A549 (cell line): ENCODE measurements at regions not wholly inside any gene's neighbourhood (a gene's known extent, or its start where the extent isn't known, plus 50 kb on each side); places are given as distances from the start of the nearest gene placed in this dataset.

ENCODE experiments used
- ATAC-seq, 2 experiments: fragments of 200-7000 bp in 1 of 2; fragments of >200 bp in 1 of 2; cut with Nextera tagmentation in 1 of 2; cut with Tn5 transposase in 1 of 2; 3 replicates each; pipeline versions ENCODE4 v1.8.0 to v1.9.1; 2018 to 2020; ENCODE audit warnings: mild to moderate bottlenecking in 1 of 2, moderate library complexity in 1 of 2
- CTCF ChIA-PET: fragments of 300-600 bp; sonication (Branson Sonifier 250); formaldehyde crosslinking; extraction: SDS; loops from one replicate; lab custom pipeline; 2021; ENCODE audit warnings: antibody characterized with exemption, inconsistent platforms; lab: Yijun Ruan, JAX
- POLR2A ChIA-PET: fragments of 350-600 bp; formaldehyde crosslinking; extraction: SDS; loops from one replicate; lab custom pipeline; 2021; ENCODE audit warnings: antibody characterized with exemption, inconsistent platforms; lab: Yijun Ruan, JAX
- DNase-seq, 2 experiments: peaks; one replicate each; pipeline versions ENCODE4 v3.0.0 to v3.0.0-alpha.2; 2011 to 2016; ENCODE audit warnings: low read depth in 1 of 2, low spot score in 1 of 2
- FAIRE-seq: peaks from 2 replicates; lab custom pipeline; 2011; peaks lifted over from hg19 to GRCh38; lab: Jason Lieb, UNC
- H3K27ac ChIP-seq, 2 experiments: fragments of >200 bp; sonication (Bioruptor Twin); formaldehyde crosslinking; 3 replicates each; pipeline ENCODE4 v1.5.1; 2016 to 2017
- H3K4me1 ChIP-seq: fragments of >200 bp; sonication (Bioruptor Twin); formaldehyde crosslinking; 3 replicates; pipeline ENCODE4 v1.6.1; 2016
- H3K4me2 ChIP-seq: fragments of >200 bp; sonication (Bioruptor Twin); formaldehyde crosslinking; 3 replicates; pipeline ENCODE4 v1.6.1; 2016
- H3K4me3 ChIP-seq: fragments of >200 bp; sonication (Bioruptor Twin); formaldehyde crosslinking; 3 replicates; pipeline ENCODE4 v1.5.1; 2016
- H3K9me3 ChIP-seq: fragments of >200 bp; sonication (Bioruptor Twin); formaldehyde crosslinking; 3 replicates; pipeline ENCODE4 v1.6.1; 2016
- CBX2 ChIP-seq: fragments of 200-600 bp; sonication (generic); IDR thresholded peaks from 2 replicates; pipeline ENCODE4 v1.6.1; 2016; ENCODE audit warnings: low read depth, mild to moderate bottlenecking, borderline replicate concordance
- CEBPB ChIP-seq, 2 experiments: fragments of >200 bp in 1 of 2; sonication (Bioruptor Twin) in 1 of 2; formaldehyde crosslinking in 1 of 2; IDR thresholded peaks; 2 replicates each; pipeline ENCODE4 v1.6.1; 2012 to 2016
- EHMT2 ChIP-seq: fragments of 200-600 bp; sonication (generic); IDR thresholded peaks from 2 replicates; pipeline ENCODE4 v1.6.1; 2016; ENCODE audit warnings: antibody characterized with exemption, low read depth, mild to moderate bottlenecking, moderate library complexity
- GATA3 ChIP-seq: IDR thresholded peaks from 2 replicates; pipeline ENCODE4 v1.6.1; 2012; ENCODE audit warnings: borderline replicate concordance
- HDAC2 ChIP-seq: fragments of 200-600 bp; sonication (generic); IDR thresholded peaks from 2 replicates; pipeline ENCODE4 v1.6.1; 2016
- HOXB5 ChIP-seq: fragments of 250-450 bp; sonication (Bioruptor Pico); IDR thresholded peaks from 2 replicates; pipeline ENCODE4 v1.5.0; 2020; ENCODE audit warnings: mild to moderate bottlenecking, moderate library complexity
- KDM1A ChIP-seq: fragments of 200-600 bp; sonication (generic); IDR thresholded peaks from 2 replicates; pipeline ENCODE4 v1.6.1; 2016; ENCODE audit warnings: low read depth, mild to moderate bottlenecking
- MAFK ChIP-seq: fragments of 450-650 bp; IDR thresholded peaks from 2 replicates; pipeline ENCODE4 v1.6.1; 2014; ENCODE audit not compliant: partially characterized antibody
- POLR2A ChIP-seq: IDR thresholded peaks from 2 replicates; pipeline ENCODE4 v1.6.1; 2012; ENCODE audit warnings: mild to moderate bottlenecking, low read length
- RCOR1 ChIP-seq: fragments of 150-350 bp; IDR thresholded peaks from 2 replicates; pipeline ENCODE4 v1.6.1; 2014; ENCODE audit warnings: antibody characterized with exemption, low read length, low read depth
- SMC3 ChIP-seq: fragments of >200 bp; sonication (Bioruptor Twin); formaldehyde crosslinking; IDR thresholded peaks from 3 replicates; pipeline ENCODE4 v1.6.1; 2018; ENCODE audit warnings: inconsistent platforms
- ZC3H11A ChIP-seq: fragments of 450-650 bp; IDR thresholded peaks from 2 replicates; pipeline ENCODE4 v1.6.1; 2014; ENCODE audit warnings: antibody characterized with exemption, mild to moderate bottlenecking
- ZNF302 ChIP-seq: fragments of 250-450 bp; sonication (Bioruptor Pico); IDR thresholded peaks from 2 replicates; pipeline ENCODE4 v1.9.0; 2021; ENCODE audit warnings: inconsistent platforms, mild to moderate bottlenecking, moderate library complexity
- WGBS: methylation state at CpG from one replicate; pipeline ENCODE4 v1.1.6; 2017; ENCODE audit errors: missing lambda C conversion rate; 5-methylcytosine and 5-hydroxymethylcytosine counted together
- TF ChIP-seq, protein P1 (sequence below): fragments of >200 bp; sonication (Bioruptor Twin); formaldehyde crosslinking; IDR thresholded peaks from 2 replicates; pipeline ENCODE4 v1.6.1; 2016
- TF ChIP-seq, protein P2 (sequence below): IDR thresholded peaks from 2 replicates; pipeline ENCODE4 v1.6.1; 2012
- TF ChIP-seq, protein P3 (sequence below): fragments of >200 bp; sonication (Bioruptor Twin); formaldehyde crosslinking; IDR thresholded peaks from 3 replicates; pipeline ENCODE4 v1.5.1; 2016
- TF ChIP-seq, protein P4 (sequence below): fragments of 200-600 bp; sonication (generic); IDR thresholded peaks from 2 replicates; pipeline ENCODE4 v1.6.1; 2016; ENCODE audit warnings: antibody characterized with exemption, mild to moderate bottlenecking, moderate library complexity
- TF ChIP-seq, protein P5 (sequence below): fragments of 150-350 bp; IDR thresholded peaks from 2 replicates; pipeline ENCODE4 v1.6.1; 2014; ENCODE audit warnings: low read depth, mild to moderate bottlenecking, low read length
- TF ChIP-seq, protein P6 (sequence below): fragments of 450-650 bp; IDR thresholded peaks from 2 replicates; pipeline ENCODE4 v1.6.1; 2014; ENCODE audit warnings: antibody characterized with exemption
- TF ChIP-seq, protein P7 (sequence below): fragments of 250-450 bp; sonication (Bioruptor Pico); IDR thresholded peaks from 2 replicates; pipeline ENCODE4 v1.5.0; 2021; ENCODE audit warnings: mild to moderate bottlenecking, moderate library complexity, borderline replicate concordance

DNA sequence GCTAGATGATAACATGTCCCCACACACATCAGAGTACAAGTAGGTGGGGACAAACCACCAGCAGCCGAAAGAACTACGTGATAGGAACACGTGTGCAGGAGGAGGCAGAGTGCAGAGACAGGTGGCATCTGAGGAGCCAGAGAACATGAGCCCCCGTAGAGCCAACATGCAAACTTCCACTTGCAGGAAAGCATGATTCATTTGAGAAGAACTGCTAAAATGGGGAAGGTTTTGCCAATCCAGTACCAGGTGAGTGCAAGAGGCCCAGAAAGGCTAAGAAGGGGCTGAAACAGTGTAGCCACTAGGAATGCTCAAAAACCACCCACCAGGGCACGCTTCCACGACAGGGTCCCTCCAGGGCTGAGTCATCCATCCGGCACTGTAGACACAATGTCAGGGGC is 149.8 kb upstream of the TENM3 start:
- ChIA-PET POLR2A (no interaction called here), CTCF (interaction anchor here (0.6 kb wide), 1 partner anchor 81 kb away, joined by 3 read pairs; no protein-coding TSS in a partner anchor)
- Histone ChIP-seq H3K4me1 (no peaks in the 10 kb centered on the region), H3K4me2 (no peak overlapping the region), H3K9me3 (no peaks in the 10 kb centered on the region), H3K4me3 (no peak overlapping the region), H3K27ac (no peak overlapping the region)
- DNase-seq = no peak
- FAIRE-seq = no peak
- WGBS = 40% methylated on average over 7 of the region's 7 CpGs
- TF ChIP-seq ZC3H11A = no peak
- no peak for TF ChIP-seq HOXB5 (CRISPR knock-in tag)
- no peak for TF ChIP-seq SMC3
- TF ChIP-seq, protein P1, sequence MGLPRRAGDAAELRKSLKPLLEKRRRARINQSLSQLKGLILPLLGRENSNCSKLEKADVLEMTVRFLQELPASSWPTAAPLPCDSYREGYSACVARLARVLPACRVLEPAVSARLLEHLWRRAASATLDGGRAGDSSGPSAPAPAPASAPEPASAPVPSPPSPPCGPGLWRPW = no peak
- no peak for TF ChIP-seq KDM1A
- no peak for ATAC-seq

DNA sequence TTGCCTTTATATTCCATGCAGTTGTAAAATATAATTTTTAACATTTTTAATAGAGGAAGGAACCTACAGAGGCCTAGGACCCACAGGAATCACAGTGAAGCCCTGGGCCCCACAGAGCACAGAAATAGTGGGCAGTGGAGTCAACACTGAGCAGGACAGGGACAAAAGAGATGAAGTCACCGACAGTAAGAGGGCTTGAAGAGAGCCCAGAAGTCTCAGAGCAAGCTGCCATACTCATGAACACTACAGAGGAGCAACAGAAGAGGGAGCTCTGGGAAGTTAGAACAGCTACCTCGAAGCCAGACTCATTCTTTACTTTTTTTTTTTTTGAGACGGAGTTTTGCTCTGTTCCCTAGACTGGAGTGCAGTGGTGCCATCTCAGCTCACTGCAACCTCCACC is 149.3 kb upstream of the TENM3 start:
- Histone ChIP-seq H3K4me1 (no peaks in the 10 kb centered on the region), H3K4me3 (no peak overlapping the region), H3K4me2 (no peak overlapping the region), H3K27ac (no peak overlapping the region), H3K9me3 (no peaks in the 10 kb centered on the region)
- TF ChIP-seq, protein P2, sequence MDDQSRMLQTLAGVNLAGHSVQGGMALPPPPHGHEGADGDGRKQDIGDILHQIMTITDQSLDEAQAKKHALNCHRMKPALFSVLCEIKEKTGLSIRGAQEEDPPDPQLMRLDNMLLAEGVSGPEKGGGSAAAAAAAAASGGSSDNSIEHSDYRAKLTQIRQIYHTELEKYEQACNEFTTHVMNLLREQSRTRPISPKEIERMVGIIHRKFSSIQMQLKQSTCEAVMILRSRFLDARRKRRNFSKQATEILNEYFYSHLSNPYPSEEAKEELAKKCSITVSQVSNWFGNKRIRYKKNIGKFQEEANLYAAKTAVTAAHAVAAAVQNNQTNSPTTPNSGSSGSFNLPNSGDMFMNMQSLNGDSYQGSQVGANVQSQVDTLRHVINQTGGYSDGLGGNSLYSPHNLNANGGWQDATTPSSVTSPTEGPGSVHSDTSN = no peak
- TF ChIP-seq, protein P3, sequence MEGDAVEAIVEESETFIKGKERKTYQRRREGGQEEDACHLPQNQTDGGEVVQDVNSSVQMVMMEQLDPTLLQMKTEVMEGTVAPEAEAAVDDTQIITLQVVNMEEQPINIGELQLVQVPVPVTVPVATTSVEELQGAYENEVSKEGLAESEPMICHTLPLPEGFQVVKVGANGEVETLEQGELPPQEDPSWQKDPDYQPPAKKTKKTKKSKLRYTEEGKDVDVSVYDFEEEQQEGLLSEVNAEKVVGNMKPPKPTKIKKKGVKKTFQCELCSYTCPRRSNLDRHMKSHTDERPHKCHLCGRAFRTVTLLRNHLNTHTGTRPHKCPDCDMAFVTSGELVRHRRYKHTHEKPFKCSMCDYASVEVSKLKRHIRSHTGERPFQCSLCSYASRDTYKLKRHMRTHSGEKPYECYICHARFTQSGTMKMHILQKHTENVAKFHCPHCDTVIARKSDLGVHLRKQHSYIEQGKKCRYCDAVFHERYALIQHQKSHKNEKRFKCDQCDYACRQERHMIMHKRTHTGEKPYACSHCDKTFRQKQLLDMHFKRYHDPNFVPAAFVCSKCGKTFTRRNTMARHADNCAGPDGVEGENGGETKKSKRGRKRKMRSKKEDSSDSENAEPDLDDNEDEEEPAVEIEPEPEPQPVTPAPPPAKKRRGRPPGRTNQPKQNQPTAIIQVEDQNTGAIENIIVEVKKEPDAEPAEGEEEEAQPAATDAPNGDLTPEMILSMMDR = no peak
- no peak for TF ChIP-seq CEBPB (IDR thresholded peaks at IDR 0.05)
- TF ChIP-seq, protein P4, sequence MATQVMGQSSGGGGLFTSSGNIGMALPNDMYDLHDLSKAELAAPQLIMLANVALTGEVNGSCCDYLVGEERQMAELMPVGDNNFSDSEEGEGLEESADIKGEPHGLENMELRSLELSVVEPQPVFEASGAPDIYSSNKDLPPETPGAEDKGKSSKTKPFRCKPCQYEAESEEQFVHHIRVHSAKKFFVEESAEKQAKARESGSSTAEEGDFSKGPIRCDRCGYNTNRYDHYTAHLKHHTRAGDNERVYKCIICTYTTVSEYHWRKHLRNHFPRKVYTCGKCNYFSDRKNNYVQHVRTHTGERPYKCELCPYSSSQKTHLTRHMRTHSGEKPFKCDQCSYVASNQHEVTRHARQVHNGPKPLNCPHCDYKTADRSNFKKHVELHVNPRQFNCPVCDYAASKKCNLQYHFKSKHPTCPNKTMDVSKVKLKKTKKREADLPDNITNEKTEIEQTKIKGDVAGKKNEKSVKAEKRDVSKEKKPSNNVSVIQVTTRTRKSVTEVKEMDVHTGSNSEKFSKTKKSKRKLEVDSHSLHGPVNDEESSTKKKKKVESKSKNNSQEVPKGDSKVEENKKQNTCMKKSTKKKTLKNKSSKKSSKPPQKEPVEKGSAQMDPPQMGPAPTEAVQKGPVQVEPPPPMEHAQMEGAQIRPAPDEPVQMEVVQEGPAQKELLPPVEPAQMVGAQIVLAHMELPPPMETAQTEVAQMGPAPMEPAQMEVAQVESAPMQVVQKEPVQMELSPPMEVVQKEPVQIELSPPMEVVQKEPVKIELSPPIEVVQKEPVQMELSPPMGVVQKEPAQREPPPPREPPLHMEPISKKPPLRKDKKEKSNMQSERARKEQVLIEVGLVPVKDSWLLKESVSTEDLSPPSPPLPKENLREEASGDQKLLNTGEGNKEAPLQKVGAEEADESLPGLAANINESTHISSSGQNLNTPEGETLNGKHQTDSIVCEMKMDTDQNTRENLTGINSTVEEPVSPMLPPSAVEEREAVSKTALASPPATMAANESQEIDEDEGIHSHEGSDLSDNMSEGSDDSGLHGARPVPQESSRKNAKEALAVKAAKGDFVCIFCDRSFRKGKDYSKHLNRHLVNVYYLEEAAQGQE = no peak
- POLR2A ChIA-PET = no interaction called here
- WGBS = 10% methylated on average over 3 of the region's 3 CpGs
- DNase-seq = no peak
- no peak for FAIRE-seq
- CTCF ChIA-PET = interaction anchor here (0.6 kb wide), 1 partner anchor 80 kb away, joined by 3 read pairs; no protein-coding TSS in a partner anchor
- ATAC-seq = no peak

DNA sequence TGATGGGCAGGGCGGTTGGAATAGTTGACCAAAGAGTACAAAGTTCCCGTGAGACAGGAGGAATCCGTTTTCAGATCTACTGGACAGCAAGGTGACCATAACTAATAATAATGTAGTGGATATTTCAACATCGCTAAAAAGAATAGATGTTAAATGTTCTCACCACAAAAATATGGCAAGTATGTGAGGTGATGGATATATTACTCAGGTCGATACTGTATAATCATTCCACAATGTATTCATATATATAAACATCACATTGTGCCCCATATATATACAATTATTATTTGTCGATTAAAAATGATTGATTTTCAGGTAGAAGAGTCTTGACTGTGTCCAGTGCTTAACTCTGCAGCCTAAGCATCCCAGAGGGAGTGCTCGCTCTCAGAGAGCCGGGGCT is 141.6 kb upstream of the TENM3 start:
- no peak overlapping the region for H3K4me3 ChIP-seq
- FAIRE-seq = no peak
- WGBS = 23% methylated on average over 8 of the region's 8 CpGs
- no peak overlapping the region for H3K4me2 ChIP-seq
- DNase-seq = no peak
- no peak overlapping the region for H3K27ac ChIP-seq
- CTCF ChIA-PET = no interaction called here
- no peaks in the 10 kb centered on the region for H3K4me1 ChIP-seq
- TF ChIP-seq HDAC2 (no peak), ZNF302 (CRISPR knock-in tag) (no peak), EHMT2 (no peak), SMC3 (no peak), GATA3 (no peak), CBX2 (no peak), RCOR1 (no peak), MAFK (no peak), POLR2A (no peak)
- TF ChIP-seq, protein P5, sequence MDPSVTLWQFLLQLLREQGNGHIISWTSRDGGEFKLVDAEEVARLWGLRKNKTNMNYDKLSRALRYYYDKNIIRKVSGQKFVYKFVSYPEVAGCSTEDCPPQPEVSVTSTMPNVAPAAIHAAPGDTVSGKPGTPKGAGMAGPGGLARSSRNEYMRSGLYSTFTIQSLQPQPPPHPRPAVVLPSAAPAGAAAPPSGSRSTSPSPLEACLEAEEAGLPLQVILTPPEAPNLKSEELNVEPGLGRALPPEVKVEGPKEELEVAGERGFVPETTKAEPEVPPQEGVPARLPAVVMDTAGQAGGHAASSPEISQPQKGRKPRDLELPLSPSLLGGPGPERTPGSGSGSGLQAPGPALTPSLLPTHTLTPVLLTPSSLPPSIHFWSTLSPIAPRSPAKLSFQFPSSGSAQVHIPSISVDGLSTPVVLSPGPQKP = no peak
- TF ChIP-seq, protein P6, sequence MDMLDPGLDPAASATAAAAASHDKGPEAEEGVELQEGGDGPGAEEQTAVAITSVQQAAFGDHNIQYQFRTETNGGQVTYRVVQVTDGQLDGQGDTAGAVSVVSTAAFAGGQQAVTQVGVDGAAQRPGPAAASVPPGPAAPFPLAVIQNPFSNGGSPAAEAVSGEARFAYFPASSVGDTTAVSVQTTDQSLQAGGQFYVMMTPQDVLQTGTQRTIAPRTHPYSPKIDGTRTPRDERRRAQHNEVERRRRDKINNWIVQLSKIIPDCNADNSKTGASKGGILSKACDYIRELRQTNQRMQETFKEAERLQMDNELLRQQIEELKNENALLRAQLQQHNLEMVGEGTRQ = no peak
- TF ChIP-seq, protein P7, sequence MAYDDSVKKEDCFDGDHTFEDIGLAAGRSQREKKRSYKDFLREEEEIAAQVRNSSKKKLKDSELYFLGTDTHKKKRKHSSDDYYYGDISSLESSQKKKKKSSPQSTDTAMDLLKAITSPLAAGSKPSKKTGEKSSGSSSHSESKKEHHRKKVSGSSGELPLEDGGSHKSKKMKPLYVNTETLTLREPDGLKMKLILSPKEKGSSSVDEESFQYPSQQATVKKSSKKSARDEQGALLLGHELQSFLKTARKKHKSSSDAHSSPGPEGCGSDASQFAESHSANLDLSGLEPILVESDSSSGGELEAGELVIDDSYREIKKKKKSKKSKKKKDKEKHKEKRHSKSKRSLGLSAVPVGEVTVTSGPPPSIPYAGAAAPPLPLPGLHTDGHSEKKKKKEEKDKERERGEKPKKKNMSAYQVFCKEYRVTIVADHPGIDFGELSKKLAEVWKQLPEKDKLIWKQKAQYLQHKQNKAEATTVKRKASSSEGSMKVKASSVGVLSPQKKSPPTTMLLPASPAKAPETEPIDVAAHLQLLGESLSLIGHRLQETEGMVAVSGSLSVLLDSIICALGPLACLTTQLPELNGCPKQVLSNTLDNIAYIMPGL (CRISPR knock-in tag) = no peak
- TF ChIP-seq, all 56 proteins: peak for 0
- ATAC-seq = no peak
- H3K9me3 ChIP-seq = no peaks in the 10 kb centered on the region
- POLR2A ChIA-PET = no interaction called here
